ENCODE measurements at regions not wholly inside any gene's neighbourhood (a gene's known extent, or its start where the extent isn't known, plus 50 kb on each side); places are given as distances from the start of the nearest gene placed in this dataset.

DNA sequence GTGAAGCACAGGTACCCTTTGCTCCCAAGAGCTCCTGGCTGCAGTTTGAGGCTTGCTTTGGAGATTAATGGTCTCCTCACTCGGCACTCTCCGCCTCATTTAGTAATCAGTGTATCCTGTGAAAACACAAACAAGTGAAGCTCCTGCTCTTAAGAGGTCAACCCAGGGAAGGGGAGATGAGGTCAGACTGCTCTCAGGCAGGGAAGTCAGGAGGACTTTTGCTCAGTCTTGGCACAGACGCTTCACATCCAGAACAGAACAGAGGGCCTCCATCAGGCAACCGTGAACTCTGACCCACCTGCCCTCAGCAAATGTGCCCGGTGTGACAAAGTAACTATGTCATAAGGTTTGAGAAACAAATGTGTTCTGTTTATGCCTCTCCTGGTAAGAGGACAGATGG lies 428.8 kb upstream of the JARID2 start:
- no peak for TF ChIP-seq JUND (IDR thresholded peaks at IDR 0.05; ENCODE audit: low read depth)
- in situ Hi-C loops (cut with HindIII; ENCODE audit: low pct_unique_long_range_greater_than_20kb, low sequenced_read_pairs) = no loop called here
- DNase-seq (ENCODE audit: low read depth in 1 of 2, low spot score in 1 of 2) = no peak

- DNase-seq (ENCODE audit: low read depth in 1 of 2, low spot score in 1 of 2) = no peak
- in situ Hi-C loops (cut with HindIII; ENCODE audit: low pct_unique_long_range_greater_than_20kb, low sequenced_read_pairs) = no loop called here
Measured at GRCh38 chr6:14818422-14818884, 427.4 kb upstream of the JARID2 start.

GRCh38 chr6:14819001-14819400 lies 426.9 kb upstream of the JARID2 start:
- no peak for TF ChIP-seq JUND (IDR thresholded peaks at IDR 0.05; ENCODE audit: low read depth)
- DNase-seq (ENCODE audit: low read depth in 1 of 2, low spot score in 1 of 2) = no peak
- in situ Hi-C loops (cut with HindIII; ENCODE audit: low pct_unique_long_range_greater_than_20kb, low sequenced_read_pairs) = no loop called here

More at GRCh38 chr6:14818422-14818884, 427.4 kb upstream of the JARID2 start:
- TF ChIP-seq JUND (IDR thresholded peaks at IDR 0.05; ENCODE audit: low read depth) = no peak

- in situ Hi-C loops (cut with HindIII; ENCODE audit: low pct_unique_long_range_greater_than_20kb, low sequenced_read_pairs) = no loop called here
- DNase-seq (ENCODE audit: low read depth in 1 of 2, low spot score in 1 of 2) = no peak
Measured at GRCh38 chr6:14819840-14820420, 425.9 kb upstream of the JARID2 start.

GRCh38 chr6:14822012-14822553 lies 423.8 kb upstream of the JARID2 start:
- in situ Hi-C loops (cut with HindIII; ENCODE audit: low pct_unique_long_range_greater_than_20kb, low sequenced_read_pairs) = no loop called here
- DNase-seq (ENCODE audit: low read depth in 1 of 2, low spot score in 1 of 2) = no peak
- no peak for TF ChIP-seq JUND (IDR thresholded peaks at IDR 0.05; ENCODE audit: low read depth)

More at GRCh38 chr6:14819840-14820420, 425.9 kb upstream of the JARID2 start:
- TF ChIP-seq JUND (IDR thresholded peaks at IDR 0.05; ENCODE audit: low read depth) = no peak

DNA sequence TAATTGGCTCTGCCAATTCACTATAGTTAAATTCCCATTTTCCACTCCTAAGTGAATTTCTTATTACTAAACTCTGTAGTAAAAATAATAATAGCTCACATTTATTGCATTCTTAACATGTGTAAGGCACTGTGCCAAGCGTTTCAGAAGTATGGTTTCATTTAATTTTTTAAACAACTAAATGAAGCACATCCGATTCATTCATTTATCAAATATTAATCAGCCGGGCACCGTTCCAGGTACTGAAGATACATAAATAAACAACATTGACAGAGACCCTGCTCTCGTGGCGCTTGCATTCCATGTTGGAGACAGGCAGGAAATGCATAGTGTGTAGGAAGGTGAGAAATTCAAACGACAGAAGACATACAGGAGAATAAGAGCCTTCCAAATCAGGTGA lies 423.2 kb upstream of the JARID2 start:
- DNase-seq (ENCODE audit: low read depth in 1 of 2, low spot score in 1 of 2) = no peak
- TF ChIP-seq JUND (IDR thresholded peaks at IDR 0.05; ENCODE audit: low read depth) = no peak
- in situ Hi-C loops (cut with HindIII; ENCODE audit: low pct_unique_long_range_greater_than_20kb, low sequenced_read_pairs) = no loop called here

DNA sequence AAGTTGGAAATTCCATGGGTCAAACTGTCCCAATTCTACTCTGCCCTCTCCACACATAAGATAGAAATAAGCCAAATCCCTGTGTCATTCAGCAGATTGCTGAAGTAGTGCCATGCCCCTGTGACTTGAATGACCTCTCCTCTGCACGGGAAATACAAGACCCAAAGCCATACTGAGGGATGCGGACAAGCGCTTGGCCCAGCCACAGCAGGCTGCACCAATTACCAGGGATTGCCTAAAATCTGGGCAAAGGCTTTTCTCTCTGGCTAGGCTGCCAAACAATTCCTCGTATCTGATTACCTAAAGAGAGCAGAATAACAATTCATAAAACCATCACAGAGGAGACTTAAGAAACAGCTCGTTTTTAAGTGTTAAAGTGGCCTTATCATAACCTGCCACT lies 421.8 kb upstream of the JARID2 start:
- no peak for DNase-seq (ENCODE audit: low read depth in 1 of 2, low spot score in 1 of 2)
- in situ Hi-C loops (cut with HindIII; ENCODE audit: low pct_unique_long_range_greater_than_20kb, low sequenced_read_pairs) = no loop called here
- no peak for TF ChIP-seq JUND (IDR thresholded peaks at IDR 0.05; ENCODE audit: low read depth)

DNA sequence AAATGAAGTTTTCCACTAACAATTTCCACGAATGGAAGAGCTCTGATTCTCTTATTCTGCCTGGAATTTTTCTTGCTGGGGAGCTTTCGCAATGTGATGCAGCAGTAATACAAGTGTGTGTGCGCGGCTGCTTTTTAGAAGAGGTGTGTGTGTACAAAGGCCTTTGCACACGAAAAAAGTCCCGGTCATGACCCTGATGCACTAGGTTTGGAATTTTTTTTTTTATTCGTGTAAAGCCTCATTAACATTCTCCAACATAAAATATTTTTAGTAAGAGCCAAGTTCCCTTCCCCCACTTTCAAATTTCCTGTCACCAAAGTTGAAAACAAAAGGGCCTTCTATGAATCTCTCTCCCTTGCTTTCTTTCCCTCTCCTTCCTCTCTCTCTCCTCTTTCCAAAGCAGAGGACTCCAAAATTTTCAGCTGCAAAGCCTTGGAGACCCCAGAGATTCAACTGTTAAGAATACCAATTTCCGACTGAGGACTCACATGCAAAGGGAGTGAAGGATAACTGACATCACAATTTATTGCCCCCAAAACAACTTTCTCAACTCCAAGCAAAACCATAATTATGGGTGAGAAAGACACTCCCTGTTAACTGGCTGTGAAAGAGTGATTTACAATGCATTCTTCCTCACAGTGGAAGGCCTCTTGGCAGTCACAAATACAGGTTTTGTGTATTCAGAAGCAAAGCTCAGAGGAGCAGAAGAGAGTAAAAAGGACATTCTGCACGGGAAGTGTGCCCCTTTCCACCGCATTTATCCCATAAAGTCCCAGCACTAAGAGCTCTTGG lies 421.2 kb upstream of the JARID2 start:
- TF ChIP-seq JUND (IDR thresholded peaks at IDR 0.05; ENCODE audit: low read depth) = no peak
- in situ Hi-C loops (cut with HindIII; ENCODE audit: low pct_unique_long_range_greater_than_20kb, low sequenced_read_pairs) = no loop called here
- no peak for DNase-seq (ENCODE audit: low read depth in 1 of 2, low spot score in 1 of 2)

GRCh38 chr6:14826456-14826855 lies 419.4 kb upstream of the JARID2 start:
- DNase-seq (ENCODE audit: low read depth in 1 of 2, low spot score in 1 of 2) = no peak
- in situ Hi-C loops (cut with HindIII; ENCODE audit: low pct_unique_long_range_greater_than_20kb, low sequenced_read_pairs) = no loop called here
- TF ChIP-seq JUND (IDR thresholded peaks at IDR 0.05; ENCODE audit: low read depth) = no peak

DNA sequence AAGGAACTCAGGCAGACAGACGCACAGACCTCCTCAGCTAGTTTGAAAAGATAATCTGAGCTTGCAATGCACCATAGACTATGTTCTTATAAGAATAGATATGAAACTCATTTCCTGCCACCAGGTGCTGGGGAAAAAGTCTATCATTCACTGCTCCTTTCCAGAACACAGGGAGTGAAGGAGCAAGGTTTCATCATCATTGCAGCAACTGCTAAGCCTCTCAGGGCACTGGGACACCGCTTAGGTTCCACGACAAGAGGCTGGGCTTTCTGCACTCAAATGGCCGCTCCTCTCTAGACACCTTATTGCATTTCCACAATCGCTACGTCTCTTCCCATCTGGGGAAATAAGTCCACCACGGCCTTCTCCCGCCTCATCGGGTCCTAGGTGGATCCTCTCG lies 418.5 kb upstream of the JARID2 start:
- TF ChIP-seq JUND (IDR thresholded peaks at IDR 0.05; ENCODE audit: low read depth) = no peak
- in situ Hi-C loops (cut with HindIII; ENCODE audit: low pct_unique_long_range_greater_than_20kb, low sequenced_read_pairs) = no loop called here
- no peak for DNase-seq (ENCODE audit: low read depth in 1 of 2, low spot score in 1 of 2)

DNA sequence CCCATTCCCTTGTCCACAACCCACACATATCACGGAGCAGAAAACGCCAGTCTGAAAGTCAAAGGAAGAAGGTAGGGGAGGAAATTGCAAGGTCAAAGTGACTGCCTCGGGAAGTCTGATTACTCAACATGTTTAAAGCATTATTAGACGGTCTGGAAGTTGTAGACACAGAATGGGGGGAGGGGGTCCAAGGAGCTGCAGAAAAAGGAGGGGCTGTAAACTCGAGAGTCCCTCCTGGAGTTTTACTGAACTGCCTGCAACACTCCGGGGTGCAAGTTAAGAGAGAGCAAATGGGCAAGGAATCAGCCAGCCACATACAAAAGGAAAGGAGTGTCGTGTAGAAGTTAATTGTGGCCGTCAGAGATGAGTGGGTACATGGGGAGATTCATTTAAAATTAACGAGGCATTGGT lies 417.7 kb upstream of the JARID2 start:
- no peak for DNase-seq (ENCODE audit: low read depth in 1 of 2, low spot score in 1 of 2)
- TF ChIP-seq JUND (IDR thresholded peaks at IDR 0.05; ENCODE audit: low read depth) = no peak
- in situ Hi-C loops (cut with HindIII; ENCODE audit: low pct_unique_long_range_greater_than_20kb, low sequenced_read_pairs) = no loop called here

- no peak for TF ChIP-seq JUND (IDR thresholded peaks at IDR 0.05; ENCODE audit: low read depth)
- in situ Hi-C loops (cut with HindIII; ENCODE audit: low pct_unique_long_range_greater_than_20kb, low sequenced_read_pairs) = no loop called here
- no peak for DNase-seq (ENCODE audit: low read depth in 1 of 2, low spot score in 1 of 2)
Measured at GRCh38 chr6:14831070-14831469, 414.8 kb upstream of the JARID2 start.

DNA sequence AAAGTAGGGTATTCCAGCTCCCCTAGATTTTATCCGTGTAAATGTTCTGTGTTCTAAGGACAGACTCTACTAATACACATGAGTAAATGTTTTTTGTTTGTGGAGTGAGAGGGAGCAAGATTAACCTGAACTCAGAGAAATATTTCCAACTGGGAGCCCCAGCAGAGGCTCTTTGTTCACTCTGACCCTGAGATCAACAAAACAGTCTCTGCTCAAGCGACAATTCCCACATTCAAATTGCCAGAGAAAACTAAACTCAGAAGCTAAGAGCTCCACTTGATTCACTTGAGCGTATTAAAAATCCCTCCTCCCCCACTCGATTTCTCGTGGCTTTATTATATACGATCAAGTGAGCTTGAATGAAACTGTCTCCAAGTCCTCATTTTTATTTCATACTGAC lies 413.9 kb upstream of the JARID2 start:
- in situ Hi-C loops (cut with HindIII; ENCODE audit: low pct_unique_long_range_greater_than_20kb, low sequenced_read_pairs) = no loop called here
- TF ChIP-seq JUND (IDR thresholded peaks at IDR 0.05; ENCODE audit: low read depth) = no peak

More for the DNA sequence above, 413.9 kb upstream of the JARID2 start:
- no peak for DNase-seq (ENCODE audit: low read depth in 1 of 2, low spot score in 1 of 2)
